Kidney (tissue), 13 donors: ENCODE measurements at regions not wholly inside any gene's neighbourhood (a gene's known extent, or its start where the extent isn't known, plus 50 kb on each side); places are given as distances from the start of the nearest gene placed in this dataset.

ENCODE experiments used
- DNase-seq, 5 donors: peaks; one replicate each; pipeline ENCODE4 v3.0.0-alpha.2; 2013 to 2020
- FAIRE-seq: peaks from 2 replicates; lab custom pipeline; 2012; peaks lifted over from hg19 to GRCh38; lab: Jason Lieb, UNC
- H3K27ac ChIP-seq, 2 donors: one replicate each; pipeline ENCODE4 v1.7.0; 2013; ENCODE audit warnings: low read depth in 2 of 2, low read length in 2 of 2, inconsistent platforms in 1 of 2
- H3K27me3 ChIP-seq: one replicate; pipeline ENCODE4 v1.7.1; 2013; ENCODE audit warnings: low read length, inconsistent platforms; ENCODE audit not compliant: control insufficient read depth, insufficient read depth
- H3K36me3 ChIP-seq, 3 donors: one replicate each; pipeline versions ENCODE4 v1.7.0 to v1.7.1; 2013; ENCODE audit warnings: low read length in 3 of 3, control low read depth in 1 of 3, inconsistent platforms in 1 of 3; ENCODE audit not compliant: insufficient read depth in 3 of 3, control insufficient read depth in 2 of 3
- H3K4me1 ChIP-seq, 3 donors: one replicate each; pipeline versions ENCODE4 v1.7.0 to v1.7.1; 2013; ENCODE audit warnings: low read length in 3 of 3, inconsistent platforms in 1 of 3, low read depth in 1 of 3; ENCODE audit not compliant: control insufficient read depth in 2 of 3, insufficient read depth in 2 of 3
- H3K4me3 ChIP-seq, 3 donors: one replicate each; pipeline versions ENCODE4 v1.7.0 to v1.8.1; 2013; ENCODE audit warnings: low read length in 3 of 3, control low read depth in 1 of 3, inconsistent platforms in 1 of 3
- H3K9ac ChIP-seq, 3 donors: one replicate each; pipeline versions ENCODE4 v1.7.0 to v1.7.1; 2013; ENCODE audit warnings: low read length in 3 of 3, control low read depth in 1 of 3, inconsistent platforms in 1 of 3
- H3K9me3 ChIP-seq, 3 donors: one replicate each; pipeline versions ENCODE4 v1.7.0 to v1.7.1; 2013; ENCODE audit warnings: low read length in 3 of 3, control low read depth in 1 of 3, inconsistent platforms in 1 of 3; ENCODE audit not compliant: control insufficient read depth in 2 of 3, insufficient read depth in 1 of 3
- intact Hi-C: fragments of 100-400 bp; cut with DNase I; formaldehyde crosslinking; loops from one replicate; pipeline ENCODE4 v1.11.1; 2022
- TF ChIP-seq, protein P1 (sequence below): IDR thresholded peaks from 3 replicates; pipeline ENCODE4 v1.5.1; 2012; ENCODE audit warnings: mild to moderate bottlenecking, moderate library complexity, borderline replicate concordance; ENCODE audit not compliant: insufficient read depth; ENCODE audit errors: extremely low read depth
- donor health status: control.
- donor health status: control.
- donor health status: control.
- donor health status: control.
- donor health status: control.
- donor health status: DM: yes; HTN: yes; CAD: no.
- donor health status: Normal renal cell carcinoma (clear cell type).

DNA sequence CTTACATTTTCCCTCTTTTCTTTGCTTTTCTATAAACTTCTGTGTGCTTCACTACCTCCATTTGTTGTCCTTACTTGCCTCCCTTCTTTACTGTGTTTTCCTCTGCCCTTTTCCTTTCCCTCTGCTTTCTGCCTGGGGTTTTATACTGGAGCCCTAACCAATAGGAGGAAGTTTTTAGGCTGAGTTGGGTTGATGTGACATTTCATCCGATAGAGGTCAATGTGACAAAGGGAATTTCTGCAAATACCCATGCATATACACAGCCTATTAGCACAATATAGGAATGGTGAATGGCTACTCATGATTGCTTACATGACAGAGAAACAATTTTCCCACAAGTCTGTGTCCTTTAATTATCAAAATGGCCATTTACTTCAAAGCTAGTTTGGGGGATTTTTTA is 153.0 kb upstream of the ARPP21 start:
- no peak overlapping the region for H3K27ac ChIP-seq
- H3K4me3 ChIP-seq, result no peak overlapping the region
- H3K4me1 ChIP-seq, result peaks cover 0 to 4% (median 4%) of the 10 kb centered on the region in 3 donors
- H3K9me3 ChIP-seq, result no peaks in the 10 kb centered on the region
- DNase-seq (peak in 2 of 5 donors; percentile 18 to 26), FAIRE-seq (no peak)
- intact Hi-C loops, result no loop called here
- TF ChIP-seq, protein P1, sequence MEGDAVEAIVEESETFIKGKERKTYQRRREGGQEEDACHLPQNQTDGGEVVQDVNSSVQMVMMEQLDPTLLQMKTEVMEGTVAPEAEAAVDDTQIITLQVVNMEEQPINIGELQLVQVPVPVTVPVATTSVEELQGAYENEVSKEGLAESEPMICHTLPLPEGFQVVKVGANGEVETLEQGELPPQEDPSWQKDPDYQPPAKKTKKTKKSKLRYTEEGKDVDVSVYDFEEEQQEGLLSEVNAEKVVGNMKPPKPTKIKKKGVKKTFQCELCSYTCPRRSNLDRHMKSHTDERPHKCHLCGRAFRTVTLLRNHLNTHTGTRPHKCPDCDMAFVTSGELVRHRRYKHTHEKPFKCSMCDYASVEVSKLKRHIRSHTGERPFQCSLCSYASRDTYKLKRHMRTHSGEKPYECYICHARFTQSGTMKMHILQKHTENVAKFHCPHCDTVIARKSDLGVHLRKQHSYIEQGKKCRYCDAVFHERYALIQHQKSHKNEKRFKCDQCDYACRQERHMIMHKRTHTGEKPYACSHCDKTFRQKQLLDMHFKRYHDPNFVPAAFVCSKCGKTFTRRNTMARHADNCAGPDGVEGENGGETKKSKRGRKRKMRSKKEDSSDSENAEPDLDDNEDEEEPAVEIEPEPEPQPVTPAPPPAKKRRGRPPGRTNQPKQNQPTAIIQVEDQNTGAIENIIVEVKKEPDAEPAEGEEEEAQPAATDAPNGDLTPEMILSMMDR, result no peak
- H3K36me3 ChIP-seq, result no peaks in the 10 kb centered on the region
- H3K27me3 ChIP-seq, result no peaks in the 10 kb centered on the region
- H3K9ac ChIP-seq, result no peak overlapping the region

DNA sequence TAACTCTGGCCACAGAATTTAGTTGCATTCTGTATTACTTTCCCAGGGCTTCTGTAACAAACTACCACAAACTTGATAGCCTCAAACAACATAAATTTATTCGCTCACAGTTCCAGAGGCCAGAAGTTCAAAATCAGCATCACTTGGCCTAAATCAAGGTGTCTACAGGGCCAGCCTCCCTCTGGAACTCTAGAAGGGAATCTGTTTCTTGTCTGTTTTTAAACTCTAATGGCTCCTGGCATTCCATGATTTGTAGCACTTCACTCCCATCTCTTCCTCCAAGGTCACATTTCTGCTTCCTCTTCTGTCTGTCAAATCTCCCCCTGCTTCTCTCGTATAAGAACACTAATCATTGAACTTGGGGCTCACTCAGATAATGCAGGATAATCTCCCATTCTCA is 151.9 kb upstream of the ARPP21 start:
- Histone ChIP-seq H3K4me1 (peaks cover 0 to 4% (median 4%) of the 10 kb centered on the region in 3 donors), H3K9me3 (no peaks in the 10 kb centered on the region), H3K36me3 (no peaks in the 10 kb centered on the region), H3K9ac (no peak overlapping the region), H3K4me3 (no peak overlapping the region), H3K27ac (no peak overlapping the region), H3K27me3 (no peaks in the 10 kb centered on the region)
- intact Hi-C loops, result no loop called here
- TF ChIP-seq, protein P1, result no peak
- peak in 4 of 5 donors; percentile 46 to 91 (median 80) for DNase-seq
- no peak for FAIRE-seq

DNA sequence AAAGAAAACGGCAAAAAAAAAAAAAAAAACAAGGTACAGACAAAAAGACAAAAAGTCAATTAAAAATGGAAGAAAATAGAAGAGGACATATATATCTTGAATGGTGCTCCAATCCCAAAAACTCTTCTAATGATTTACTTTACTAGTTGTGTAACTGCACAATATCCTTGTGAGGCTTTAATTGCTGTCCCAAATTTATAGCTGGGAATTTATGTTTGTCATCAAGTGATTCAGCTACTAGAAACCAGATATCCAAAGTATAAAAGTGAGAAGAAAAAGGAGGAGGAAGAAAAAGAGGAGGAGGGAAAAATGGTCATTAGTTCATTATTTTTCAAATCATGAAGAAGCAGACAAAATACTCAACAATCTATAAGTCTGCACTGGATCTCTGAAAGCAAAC is 150.8 kb upstream of the ARPP21 start:
- H3K4me1 ChIP-seq, result peaks cover 0 to 4% (median 4%) of the 10 kb centered on the region in 3 donors
- FAIRE-seq (no peak), DNase-seq (peak in 2 of 5 donors; percentile 59 to 61)
- intact Hi-C loops, result no loop called here
- H3K36me3 ChIP-seq, result no peaks in the 10 kb centered on the region
- no peaks in the 10 kb centered on the region for H3K9me3 ChIP-seq
- TF ChIP-seq, protein P1, result no peak
- no peak overlapping the region for H3K4me3 ChIP-seq
- H3K27me3 ChIP-seq, result no peaks in the 10 kb centered on the region
- no peak overlapping the region for H3K27ac ChIP-seq
- H3K9ac ChIP-seq, result no peak overlapping the region

DNA sequence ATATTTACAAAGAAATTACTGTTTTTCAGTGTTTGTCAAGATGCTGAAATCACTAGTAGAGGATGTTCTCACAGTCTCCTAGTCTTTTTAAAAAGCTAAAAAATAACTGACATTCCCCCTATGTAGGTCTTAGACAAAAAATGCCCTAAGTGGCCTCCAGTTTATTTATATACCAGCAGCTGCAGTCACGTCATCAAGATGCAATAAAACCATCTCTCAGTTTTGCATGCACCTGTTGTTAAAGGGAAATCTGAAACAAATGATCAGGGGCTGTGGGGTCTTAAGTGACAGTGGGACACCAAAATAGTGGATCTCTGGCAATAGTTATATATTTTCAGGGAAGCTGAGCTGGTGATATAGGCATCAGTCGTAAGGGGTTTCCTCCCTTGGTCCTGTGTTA is 146.5 kb upstream of the ARPP21 start:
- FAIRE-seq (no peak), DNase-seq (no peak)
- no peaks in the 10 kb centered on the region for H3K9me3 ChIP-seq
- no peak overlapping the region for H3K4me3 ChIP-seq
- TF ChIP-seq, protein P1, result no peak
- no peak overlapping the region for H3K27ac ChIP-seq
- H3K4me1 ChIP-seq, result peaks cover 0 to 4% (median 0%) of the 10 kb centered on the region in 3 donors
- intact Hi-C loops, result no loop called here
- no peaks in the 10 kb centered on the region for H3K27me3 ChIP-seq
- no peak overlapping the region for H3K9ac ChIP-seq
- no peaks in the 10 kb centered on the region for H3K36me3 ChIP-seq
